ENCODE measurements at regions not wholly inside any gene's neighbourhood (a gene's known extent, or its start where the extent isn't known, plus 50 kb on each side); places are given as distances from the start of the nearest gene placed in this dataset.

GRCh38 chr12:81958406-81958805, 199.3 kb upstream of the PPFIA2 start:
- DNase-seq (ENCODE audit: low read depth, low spot score): no peak

DNA sequence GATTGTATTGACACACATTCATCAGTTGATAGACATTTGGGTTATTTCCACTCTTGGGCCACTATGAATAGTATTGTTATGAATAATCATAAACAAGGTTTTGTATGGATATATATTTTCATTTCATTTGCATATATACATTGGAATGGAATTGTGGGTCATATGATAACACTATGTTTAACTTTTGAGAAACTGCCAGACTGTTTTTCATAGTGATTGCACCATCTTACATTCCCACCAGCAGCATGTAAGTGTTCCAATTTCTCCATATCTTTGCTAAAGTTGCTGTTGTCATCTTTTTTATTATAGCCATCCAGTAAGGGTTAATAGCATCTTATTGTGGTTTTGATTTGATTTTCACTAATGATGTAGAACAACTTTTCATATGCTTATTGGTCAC, 198.5 kb upstream of the PPFIA2 start:
- no peak for DNase-seq (ENCODE audit: low read depth, low spot score)

GRCh38 chr12:81956468-81956860, 197.3 kb upstream of the PPFIA2 start:
- no peak for DNase-seq (ENCODE audit: low read depth, low spot score)

GRCh38 chr12:81953541-81953940, 194.4 kb upstream of the PPFIA2 start:
- no peak for DNase-seq (ENCODE audit: low read depth, low spot score)

GRCh38 chr12:81950871-81951270, 191.7 kb upstream of the PPFIA2 start:
- DNase-seq (ENCODE audit: low read depth, low spot score): no peak

DNA sequence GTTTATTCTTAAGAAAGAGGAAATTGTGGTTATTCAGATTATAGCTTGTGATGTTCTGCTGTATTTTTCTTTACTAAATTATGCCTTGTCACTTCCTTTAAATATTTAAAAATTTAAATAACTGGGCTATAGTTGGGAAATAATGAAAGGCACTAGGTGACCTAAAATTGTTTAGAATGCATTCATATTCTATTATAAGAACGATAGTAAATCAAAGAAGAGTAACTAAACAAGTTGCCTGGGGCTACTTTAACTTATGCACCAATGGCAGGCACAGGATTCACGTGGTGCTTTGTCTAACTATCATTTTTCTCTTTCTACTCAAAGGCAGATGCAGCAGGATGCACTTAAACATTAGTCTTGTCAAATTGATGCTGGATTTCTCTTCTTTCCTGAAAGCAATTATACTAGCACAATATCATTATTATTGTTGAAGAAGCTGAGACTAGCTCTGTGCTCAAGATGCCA, 190.7 kb upstream of the PPFIA2 start:
- no peak for DNase-seq (ENCODE audit: low read depth, low spot score)

- no peak for DNase-seq (ENCODE audit: low read depth, low spot score)
These were observed 190.3 kb upstream of the PPFIA2 start for GRCh38 chr12:81949416-81949815.

DNA sequence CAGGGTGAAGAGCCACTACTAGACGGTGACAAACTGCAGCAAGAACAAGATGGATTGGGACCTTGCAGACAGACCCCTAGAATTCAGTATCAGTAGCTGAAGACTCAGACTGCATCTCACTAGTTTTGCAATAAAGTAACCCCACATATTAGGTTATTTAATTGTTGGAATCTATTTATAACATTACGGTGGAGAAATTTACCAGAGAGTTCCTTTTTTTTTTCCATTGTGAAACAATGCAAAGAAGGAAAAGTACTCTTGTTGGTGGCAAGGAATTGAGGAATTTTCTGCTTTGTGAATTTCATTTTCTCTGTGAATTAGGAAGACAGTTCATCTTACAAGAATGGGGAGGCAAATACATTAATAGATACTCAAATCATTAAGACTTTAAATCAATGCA, 185.7 kb upstream of the PPFIA2 start:
- no peak for DNase-seq (ENCODE audit: low read depth, low spot score)

DNA sequence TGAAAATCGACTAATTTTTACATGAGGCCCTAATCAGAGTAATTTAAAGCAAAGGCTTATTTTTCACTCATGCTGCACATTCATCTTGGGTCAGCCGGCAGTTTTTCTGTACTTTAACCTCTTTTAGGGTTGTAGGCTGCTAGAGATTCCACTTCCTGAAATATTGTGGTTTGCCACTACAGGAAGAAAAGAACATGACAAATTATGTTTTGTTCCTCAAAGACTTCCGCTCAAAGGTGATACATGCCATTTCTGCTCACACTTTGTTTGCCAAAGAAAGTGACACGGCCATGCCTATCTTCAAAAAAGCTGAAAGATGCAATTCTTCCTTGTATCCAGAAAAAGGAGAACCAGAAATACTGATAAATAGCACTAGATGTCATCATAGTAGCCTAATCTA, 183.4 kb upstream of the PPFIA2 start:
- DNase-seq (ENCODE audit: low read depth, low spot score): no peak

DNA sequence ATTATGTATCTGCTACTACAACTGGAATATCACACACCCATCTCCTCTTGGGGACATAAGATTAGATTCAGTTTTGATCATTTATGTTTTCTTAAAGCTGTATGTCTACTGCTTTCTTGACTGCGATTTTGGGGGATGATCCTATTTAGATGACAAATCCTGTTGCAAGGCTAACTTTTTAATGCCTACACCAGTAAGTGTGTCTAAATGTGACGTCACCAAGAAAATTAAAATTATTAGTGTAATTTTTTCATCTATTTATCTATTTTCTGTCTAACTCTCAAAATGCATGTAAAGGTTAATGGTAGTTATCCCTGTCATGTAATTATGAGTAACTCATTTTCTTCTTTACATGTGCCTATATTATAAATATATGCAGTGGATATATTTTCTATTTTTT, 170.9 kb upstream of the PPFIA2 start:
- DNase-seq (ENCODE audit: low read depth, low spot score): no peak

DNA sequence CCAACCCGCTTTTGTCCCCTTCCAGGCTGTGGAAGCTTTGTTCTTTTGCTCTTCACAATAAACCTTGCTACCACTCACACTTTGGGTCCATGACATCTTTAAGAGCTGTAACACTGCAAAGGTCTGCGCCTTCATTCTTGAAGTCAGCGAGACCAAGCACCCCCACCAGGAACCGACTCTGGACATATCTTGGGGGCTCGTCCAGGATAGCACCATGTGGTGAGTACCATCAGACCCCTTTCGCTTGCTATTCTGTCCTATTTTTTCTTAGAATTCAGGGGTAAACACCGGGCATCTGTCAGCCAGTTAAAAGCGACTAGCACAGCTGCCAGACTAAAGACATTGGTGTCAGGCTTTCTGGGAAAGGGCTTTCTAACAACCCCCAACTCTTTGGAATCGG, 137.6 kb upstream of the PPFIA2 start:
- DNase-seq (ENCODE audit: low read depth, low spot score): no peak

DNA sequence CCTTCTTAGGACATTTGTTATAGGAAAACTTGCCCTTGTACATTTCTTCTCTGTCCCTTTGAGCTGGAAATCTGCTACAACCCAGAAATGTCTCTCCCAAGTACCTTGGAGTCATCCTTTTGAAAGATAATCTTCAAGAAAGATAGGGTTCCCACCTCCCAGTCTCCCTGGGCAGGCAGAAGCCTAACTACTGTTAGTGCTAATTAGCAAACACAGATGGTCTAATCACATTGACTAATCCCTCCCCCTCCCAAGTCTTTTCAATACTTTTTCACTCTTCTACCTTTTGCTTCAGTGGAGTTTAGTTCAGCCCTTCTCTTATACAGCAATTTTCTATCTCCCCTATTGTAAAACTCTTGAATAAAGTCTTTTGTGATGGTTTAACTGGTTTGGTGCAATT, 129.8 kb upstream of the PPFIA2 start:
- no peak for DNase-seq (ENCODE audit: low read depth, low spot score)

- no peak for DNase-seq (ENCODE audit: low read depth, low spot score)
These were observed 129.1 kb upstream of the PPFIA2 start for GRCh38 chr12:81888106-81888740.

DNA sequence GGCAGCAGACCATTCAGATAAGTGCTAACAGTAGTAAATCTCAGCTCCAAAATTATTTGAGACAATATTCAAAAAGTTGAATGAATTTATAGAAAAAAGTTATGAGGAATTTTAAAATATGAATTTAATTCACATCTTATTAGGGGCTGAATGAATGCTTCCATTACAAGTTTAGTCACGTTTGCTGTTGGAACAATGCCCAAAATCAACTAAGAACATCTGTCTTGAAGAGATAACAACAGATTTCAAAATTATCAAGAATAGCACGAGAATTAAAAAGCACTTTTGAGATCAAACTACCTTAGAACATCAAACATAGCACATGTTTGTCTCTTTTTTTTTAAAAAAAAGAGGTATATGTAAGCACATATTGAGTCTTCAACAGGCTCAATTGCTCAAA, 115.4 kb upstream of the PPFIA2 start:
- DNase-seq (ENCODE audit: low read depth, low spot score): no peak

DNA sequence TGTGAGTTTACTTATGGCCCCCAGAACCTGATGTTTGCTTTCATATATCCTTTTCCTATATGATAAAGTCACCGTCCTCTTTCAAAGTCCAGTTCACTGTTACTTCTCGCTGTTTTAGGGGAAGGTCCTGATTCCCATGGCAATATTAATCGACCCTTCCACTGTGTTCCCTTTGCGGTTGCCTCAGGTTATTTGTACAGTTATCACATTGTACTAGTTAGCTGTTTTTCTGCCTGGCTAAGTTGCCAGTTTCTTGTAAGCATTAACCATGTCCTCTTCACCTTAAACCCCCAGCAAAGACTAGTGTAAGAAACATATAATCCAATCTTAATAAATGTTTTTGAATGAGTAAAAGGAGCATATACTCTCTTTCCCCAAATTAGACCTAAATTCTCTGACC, 115.0 kb upstream of the PPFIA2 start:
- DNase-seq (ENCODE audit: low read depth, low spot score): no peak

- no peak for DNase-seq (ENCODE audit: low read depth, low spot score)
These were observed 113.2 kb upstream of the PPFIA2 start for GRCh38 chr12:81872400-81872799.

- DNase-seq (ENCODE audit: low read depth, low spot score): no peak
These were observed 106.9 kb upstream of the PPFIA2 start for GRCh38 chr12:81866081-81866480.

DNA sequence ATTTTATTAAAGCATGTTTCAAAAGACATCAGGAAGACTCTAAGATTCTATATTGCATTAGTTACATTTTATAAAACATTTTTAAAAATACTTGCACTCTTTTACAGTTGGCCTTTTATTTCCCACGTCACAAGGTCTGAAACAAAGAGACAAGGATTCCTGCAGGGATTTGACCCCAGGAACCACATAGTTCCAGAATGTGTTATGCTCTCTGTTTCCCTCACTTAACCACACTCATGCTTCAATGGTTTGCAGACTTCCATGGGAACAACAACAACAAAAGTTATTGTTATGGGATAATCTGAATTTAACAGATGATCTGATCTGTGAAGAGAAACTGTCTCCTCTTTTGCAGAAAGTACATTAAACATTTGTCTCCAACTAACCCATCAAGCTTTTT, 104.3 kb upstream of the PPFIA2 start:
- no peak for DNase-seq (ENCODE audit: low read depth, low spot score)

DNA sequence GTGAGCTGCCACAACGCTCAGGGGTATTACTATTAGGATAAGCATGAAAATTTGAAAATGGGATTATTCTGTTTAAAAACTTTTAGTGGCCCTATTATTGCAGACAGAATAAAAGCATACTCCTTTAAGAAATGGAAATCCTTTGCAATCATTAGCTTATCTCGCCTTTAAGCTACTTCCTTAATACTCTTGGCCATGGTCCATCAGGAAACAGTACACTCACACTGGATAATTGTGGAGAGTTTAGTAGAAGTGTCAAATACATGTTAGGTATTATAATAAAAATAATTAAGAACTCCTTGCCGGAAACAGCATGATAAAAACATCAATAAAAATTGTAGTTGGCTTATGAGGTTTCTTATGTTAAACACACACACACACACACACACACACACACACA, 100.4 kb upstream of the PPFIA2 start:
- DNase-seq (ENCODE audit: low read depth, low spot score): peak; percentile 13

DNA sequence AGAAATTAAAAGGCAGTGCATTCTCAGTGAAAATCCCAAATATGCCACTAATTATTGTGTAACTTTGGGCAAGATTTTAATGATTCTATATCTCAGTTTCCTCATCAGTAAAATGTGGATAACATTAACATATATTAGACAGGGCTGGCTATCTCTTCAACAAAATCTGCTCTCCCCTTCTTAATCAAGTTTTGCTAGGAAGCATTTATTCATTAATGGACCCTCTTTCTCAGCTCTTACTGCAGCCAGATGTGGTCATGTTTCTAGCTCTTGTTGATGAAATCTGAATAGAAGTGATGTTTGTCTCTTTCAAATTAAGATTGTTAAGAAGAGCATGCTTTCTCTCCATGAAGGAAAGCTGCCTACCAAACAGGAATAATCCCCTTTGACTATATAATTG, 84.4 kb upstream of the PPFIA2 start:
- no peak for DNase-seq (ENCODE audit: low read depth, low spot score)

DNA sequence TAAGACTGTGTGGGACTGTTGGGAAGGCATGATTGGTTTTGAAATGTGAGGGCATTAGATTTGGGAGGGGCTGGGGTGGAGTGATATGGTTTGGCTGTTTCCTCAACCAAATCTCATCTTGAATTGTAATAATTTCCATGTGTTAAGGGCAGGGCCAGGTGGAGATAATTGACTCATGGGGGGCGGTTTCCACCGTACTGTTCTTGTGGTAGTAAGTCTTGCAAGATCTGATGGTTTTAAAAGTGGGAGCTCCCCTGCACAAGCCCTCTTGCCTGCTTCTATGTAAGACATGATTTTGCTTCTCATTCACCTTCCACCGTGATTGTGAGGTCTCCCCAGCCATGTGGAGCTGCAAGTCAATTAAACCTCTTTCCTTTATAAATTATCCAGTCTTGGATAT, 76.6 kb upstream of the PPFIA2 start:
- no peak for DNase-seq (ENCODE audit: low read depth, low spot score)

DNA sequence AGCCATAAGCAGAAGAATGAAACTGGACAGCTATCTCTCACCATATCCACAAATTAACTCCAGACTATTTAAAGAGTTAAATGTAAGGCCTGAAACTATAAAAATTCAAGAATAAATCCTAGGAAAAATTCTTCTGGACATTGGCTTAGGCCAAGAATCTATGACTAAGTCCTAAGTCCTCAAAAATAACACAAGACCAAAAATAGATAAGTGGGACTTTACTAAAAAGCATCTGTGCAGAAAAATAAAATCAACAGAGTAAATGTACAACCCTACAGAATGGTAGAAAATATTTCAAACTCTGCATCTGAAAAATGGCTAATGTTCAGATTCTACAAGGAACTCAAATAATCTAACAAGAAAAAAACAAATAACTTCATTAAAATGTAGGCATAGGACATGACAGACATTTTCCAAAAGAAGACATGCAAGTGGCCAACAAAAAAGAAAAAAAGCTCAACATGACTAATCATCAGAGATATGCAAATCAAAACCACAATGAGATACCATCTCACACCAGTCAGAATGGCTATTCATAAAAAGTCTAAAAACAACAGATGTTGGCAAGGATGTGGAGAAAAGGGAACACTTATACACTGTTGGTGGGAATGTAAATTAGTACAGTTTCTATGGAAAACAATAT, 61.0 kb upstream of the PPFIA2 start:
- DNase-seq (ENCODE audit: low read depth, low spot score): no peak

DNA sequence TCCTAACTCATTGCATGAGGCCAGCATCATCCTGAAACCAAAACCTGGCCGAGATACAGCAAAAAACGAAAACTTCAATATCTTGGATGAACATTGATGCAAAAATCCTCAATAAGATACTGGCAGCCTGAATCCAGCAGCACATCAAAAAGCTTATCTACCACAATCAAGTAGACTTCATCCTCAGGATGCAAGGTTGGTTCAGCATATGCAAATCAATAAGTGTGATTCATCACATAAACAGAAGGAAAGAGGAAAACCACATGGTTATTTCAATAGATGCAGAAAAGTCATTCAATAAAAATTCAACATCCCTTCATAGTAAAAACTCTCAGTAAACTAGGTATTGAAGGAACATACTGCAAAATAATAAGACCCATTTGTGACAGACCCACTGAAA, 56.5 kb upstream of the PPFIA2 start:
- no peak for DNase-seq (ENCODE audit: low read depth, low spot score)

GRCh38 chr12:81811778-81812125, 52.6 kb upstream of the PPFIA2 start:
- no peak for DNase-seq (ENCODE audit: low read depth, low spot score)

Measured in pulmonary artery endothelial cell (primary cell).